ENCODE measurements at regions not wholly inside any gene's neighbourhood (a gene's known extent, or its start where the extent isn't known, plus 50 kb on each side); places are given as distances from the start of the nearest gene placed in this dataset.

GRCh38 chr14:34122081-34122480, 171.2 kb upstream of the EGLN3 start:
- no peak for ATAC-seq

GRCh38 chr14:34120185-34120977, 169.5 kb upstream of the EGLN3 start:
- ATAC-seq = no peak

- no peak for ATAC-seq
Observed at GRCh38 chr14:34119107-34119858, 168.4 kb upstream of the EGLN3 start.

- ATAC-seq = no peak
Observed at GRCh38 chr14:34113991-34114390, 163.1 kb upstream of the EGLN3 start.

GRCh38 chr14:34113005-34113511, 162.2 kb upstream of the EGLN3 start:
- ATAC-seq = no peak

GRCh38 chr14:34111953-34112352, 161.1 kb upstream of the EGLN3 start:
- no peak for ATAC-seq

- no peak for ATAC-seq
Observed at GRCh38 chr14:34111505-34111904, 160.6 kb upstream of the EGLN3 start.

GRCh38 chr14:34110531-34110930, 159.7 kb upstream of the EGLN3 start:
- no peak for ATAC-seq

GRCh38 chr14:34107441-34107840, 156.6 kb upstream of the EGLN3 start:
- no peak for ATAC-seq

GRCh38 chr14:34106310-34106709, 155.4 kb upstream of the EGLN3 start:
- ATAC-seq = no peak

GRCh38 chr14:34104489-34105397, 153.9 kb upstream of the EGLN3 start:
- ATAC-seq = no peak

GRCh38 chr14:34103176-34103575, 152.3 kb upstream of the EGLN3 start:
- ATAC-seq = no peak

GRCh38 chr14:34099635-34100034, 148.8 kb upstream of the EGLN3 start:
- no peak for ATAC-seq

GRCh38 chr14:34098985-34099349, 148.1 kb upstream of the EGLN3 start:
- no peak for ATAC-seq

- no peak for ATAC-seq
Observed at GRCh38 chr14:34098045-34098984, 147.4 kb upstream of the EGLN3 start.

GRCh38 chr14:34097644-34098043, 146.8 kb upstream of the EGLN3 start:
- no peak for ATAC-seq

- no peak for ATAC-seq
Observed at GRCh38 chr14:34094384-34094783, 143.5 kb upstream of the EGLN3 start.

GRCh38 chr14:34093883-34094282, 143.0 kb upstream of the EGLN3 start:
- ATAC-seq = no peak

- ATAC-seq = no peak
Observed at GRCh38 chr14:34090451-34090850, 139.6 kb upstream of the EGLN3 start.

- no peak for ATAC-seq
Observed at GRCh38 chr14:34088914-34089313, 138.0 kb upstream of the EGLN3 start.

GRCh38 chr14:34087571-34087970, 136.7 kb upstream of the EGLN3 start:
- ATAC-seq = no peak

- no peak for ATAC-seq
Observed at GRCh38 chr14:34086223-34086757, 135.4 kb upstream of the EGLN3 start.

All from activated CD4-positive, CD25-positive, alpha-beta regulatory T cell treated with anti-CD3 and anti-CD28 coated beads, Interleukin-2, amount 50 U/mL, for 24 hours (primary cell).